Right lobe of liver (tissue), 6 donors: ENCODE measurements at regions not wholly inside any gene's neighbourhood (a gene's known extent, or its start where the extent isn't known, plus 50 kb on each side); places are given as distances from the start of the nearest gene placed in this dataset.

Experiments used
- ATAC-seq, 4 donors: fragments of 200-7000 bp; cut with Tn5 transposase; one replicate each; pipeline ENCODE4 v1.9.1; 2020; ENCODE audit warnings: mild to moderate bottlenecking in 4 of 4, moderate library complexity in 4 of 4
- DNase-seq, 3 donors: peaks; one replicate each; pipeline ENCODE4 v3.0.0-alpha.2; 2020
- H3K27ac ChIP-seq, 3 donors: fragments of 200-600 bp; one replicate each; pipeline ENCODE4 v1.8.0; 2022
- H3K27me3 ChIP-seq, 2 donors: fragments of 200-600 bp; one replicate each; pipeline ENCODE4 v1.8.0; 2022
- H3K36me3 ChIP-seq, 4 donors: fragments of 200-600 bp; sonication (generic) in 1 of 4; one replicate each; pipeline versions ENCODE4 v1.5.1 to v1.8.0; 2017 to 2022; ENCODE audit warnings: control low read depth in 1 of 4
- H3K4me1 ChIP-seq, 4 donors: fragments of 200-600 bp; sonication (generic) in 1 of 4; one replicate each; pipeline versions ENCODE4 v1.5.1 to v1.8.0; 2017 to 2022; ENCODE audit warnings: control low read depth in 1 of 4
- H3K4me3 ChIP-seq, 3 donors: fragments of 200-600 bp; one replicate each; pipeline ENCODE4 v1.8.0; 2022
- H3K9me3 ChIP-seq, 4 donors: fragments of 200-600 bp; sonication (generic) in 1 of 4; one replicate each; pipeline versions ENCODE4 v1.5.1 to v1.8.0; 2017 to 2022; ENCODE audit warnings: control low read depth in 1 of 4
- POLR2A ChIP-seq: fragments of 450-650 bp; IDR thresholded peaks from one replicate; pipeline ENCODE4 v1.6.1; 2017; ENCODE audit warnings: antibody characterized with exemption, mild to moderate bottlenecking
- WGBS: methylation state at CpG from one replicate; pipeline ENCODE4 v1.1.6; 2018; ENCODE audit warnings: low coverage, low lambda C conversion rate; ENCODE audit not compliant: insufficient coverage; ENCODE audit errors: missing lambda C conversion rate; 5-methylcytosine and 5-hydroxymethylcytosine counted together
- intact Hi-C, 2 donors: fragments of 100-400 bp; cut with DNase I; formaldehyde crosslinking; loops; one replicate each; pipeline versions ENCODE4 v1.11.2 to v1.14.1; 2022
- TF ChIP-seq, protein P1 (sequence below), 4 donors: fragments of 200-600 bp in 3 of 4; fragments of 450-650 bp in 1 of 4; IDR thresholded peaks; one replicate each; pipeline versions ENCODE4 v1.5.1 to v1.8.0; 2016 to 2022; ENCODE audit warnings: antibody characterized with exemption in 4 of 4, mild to moderate bottlenecking in 2 of 4
- donor health status: DM: no; HTN: yes; CAD: no.
- donor health status: DM: no; HTN: no; CAD: no.
- donor health status: DM: no; HTN: no; CAD: no.
- donor health status: DM: no; HTN: yes; CAD: no.
- donor health status: DM: no; HTN: yes; CAD: no.

DNA sequence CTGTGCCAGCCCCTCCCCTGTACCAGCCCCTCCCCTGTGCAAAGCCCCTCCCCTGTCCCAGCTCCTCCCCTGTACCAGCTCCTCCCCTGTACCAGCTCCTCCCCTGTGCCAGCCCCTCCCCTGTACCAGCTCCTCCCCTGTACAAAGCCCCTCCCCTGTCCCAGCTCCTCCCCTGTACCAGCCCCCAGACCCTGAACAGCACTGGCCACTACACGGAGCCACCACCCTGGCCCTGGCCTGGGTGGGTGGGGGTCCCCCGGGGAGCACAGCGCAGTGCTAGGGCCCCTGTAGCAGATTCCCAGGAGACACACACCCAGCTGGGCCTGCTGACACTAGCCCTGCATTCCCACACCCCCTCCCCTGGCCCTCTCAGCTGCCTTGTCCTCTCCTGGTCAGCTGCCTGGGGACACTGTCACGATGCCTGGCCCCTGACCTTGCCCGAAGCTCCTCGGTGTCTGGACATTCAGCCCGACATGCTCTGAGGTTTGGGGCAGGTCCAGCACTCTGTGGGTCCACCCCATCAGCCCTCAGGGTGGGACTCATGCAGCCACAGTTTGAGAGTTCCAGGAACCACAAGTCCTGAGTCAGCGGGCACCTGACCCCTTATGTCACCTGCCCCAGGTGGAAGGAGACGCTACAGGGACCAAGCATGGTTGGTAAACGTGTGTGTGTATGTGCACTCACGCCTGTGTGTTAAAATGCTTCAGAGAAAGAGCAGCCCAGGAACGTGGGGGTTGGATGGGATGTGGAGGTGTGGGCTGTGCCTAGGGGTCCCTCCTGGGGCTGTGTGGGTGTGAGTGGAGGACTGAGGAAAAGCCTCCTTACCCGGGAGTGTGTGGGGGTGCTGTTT lies 114.2 kb downstream of the METRNL start:
- Histone ChIP-seq H3K4me3 (no peak overlapping the region), H3K27me3 (no peaks in the 10 kb centered on the region), H3K4me1 (no peaks in the 10 kb centered on the region), H3K27ac (no peak overlapping the region), H3K36me3 (no peaks in the 10 kb centered on the region), H3K9me3 (no peaks in the 10 kb centered on the region)
- ATAC-seq (no peak), DNase-seq (peak in 2 of 3 donors; percentile 32 to 58)
- intact Hi-C loops, result no loop called here
- WGBS, result 54% methylated on average over 11 of the region's 13 CpGs
- TF ChIP-seq, protein P1, sequence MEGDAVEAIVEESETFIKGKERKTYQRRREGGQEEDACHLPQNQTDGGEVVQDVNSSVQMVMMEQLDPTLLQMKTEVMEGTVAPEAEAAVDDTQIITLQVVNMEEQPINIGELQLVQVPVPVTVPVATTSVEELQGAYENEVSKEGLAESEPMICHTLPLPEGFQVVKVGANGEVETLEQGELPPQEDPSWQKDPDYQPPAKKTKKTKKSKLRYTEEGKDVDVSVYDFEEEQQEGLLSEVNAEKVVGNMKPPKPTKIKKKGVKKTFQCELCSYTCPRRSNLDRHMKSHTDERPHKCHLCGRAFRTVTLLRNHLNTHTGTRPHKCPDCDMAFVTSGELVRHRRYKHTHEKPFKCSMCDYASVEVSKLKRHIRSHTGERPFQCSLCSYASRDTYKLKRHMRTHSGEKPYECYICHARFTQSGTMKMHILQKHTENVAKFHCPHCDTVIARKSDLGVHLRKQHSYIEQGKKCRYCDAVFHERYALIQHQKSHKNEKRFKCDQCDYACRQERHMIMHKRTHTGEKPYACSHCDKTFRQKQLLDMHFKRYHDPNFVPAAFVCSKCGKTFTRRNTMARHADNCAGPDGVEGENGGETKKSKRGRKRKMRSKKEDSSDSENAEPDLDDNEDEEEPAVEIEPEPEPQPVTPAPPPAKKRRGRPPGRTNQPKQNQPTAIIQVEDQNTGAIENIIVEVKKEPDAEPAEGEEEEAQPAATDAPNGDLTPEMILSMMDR (IDR thresholded peaks at IDR 0.05), result no peak
- no peak for TF ChIP-seq POLR2A

DNA sequence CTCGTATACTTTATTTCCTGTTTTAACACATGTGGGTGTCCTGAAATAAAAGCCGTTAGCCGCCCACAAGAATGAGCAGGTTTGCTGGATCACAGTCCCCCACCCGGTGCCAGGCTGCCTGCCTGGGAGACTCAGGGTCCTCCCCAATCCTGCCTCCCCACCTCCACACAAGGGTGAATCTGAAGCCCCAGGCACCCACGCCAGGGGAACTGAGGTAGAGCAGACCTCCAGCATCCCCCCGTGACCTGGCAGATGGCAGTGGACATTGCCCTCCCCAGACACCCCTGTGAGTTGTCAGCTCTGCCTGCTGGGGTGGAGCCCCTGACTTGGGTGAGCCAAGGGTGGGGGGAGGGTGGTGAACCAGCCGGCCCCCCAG lies 114.8 kb downstream of the METRNL start:
- intact Hi-C loops, result no loop called here
- no peak overlapping the region for H3K27ac ChIP-seq
- no peaks in the 10 kb centered on the region for H3K9me3 ChIP-seq
- ATAC-seq (no peak), DNase-seq (peak; percentile 16 to 45 (median 44))
- no peaks in the 10 kb centered on the region for H3K36me3 ChIP-seq
- no peak for TF ChIP-seq POLR2A
- TF ChIP-seq, protein P1 (IDR thresholded peaks at IDR 0.05), result no peak
- no peak overlapping the region for H3K4me3 ChIP-seq
- no CpG with 5 or more reads among the region's 7 CpGs for WGBS
- H3K4me1 ChIP-seq, result no peaks in the 10 kb centered on the region
- no peaks in the 10 kb centered on the region for H3K27me3 ChIP-seq

DNA sequence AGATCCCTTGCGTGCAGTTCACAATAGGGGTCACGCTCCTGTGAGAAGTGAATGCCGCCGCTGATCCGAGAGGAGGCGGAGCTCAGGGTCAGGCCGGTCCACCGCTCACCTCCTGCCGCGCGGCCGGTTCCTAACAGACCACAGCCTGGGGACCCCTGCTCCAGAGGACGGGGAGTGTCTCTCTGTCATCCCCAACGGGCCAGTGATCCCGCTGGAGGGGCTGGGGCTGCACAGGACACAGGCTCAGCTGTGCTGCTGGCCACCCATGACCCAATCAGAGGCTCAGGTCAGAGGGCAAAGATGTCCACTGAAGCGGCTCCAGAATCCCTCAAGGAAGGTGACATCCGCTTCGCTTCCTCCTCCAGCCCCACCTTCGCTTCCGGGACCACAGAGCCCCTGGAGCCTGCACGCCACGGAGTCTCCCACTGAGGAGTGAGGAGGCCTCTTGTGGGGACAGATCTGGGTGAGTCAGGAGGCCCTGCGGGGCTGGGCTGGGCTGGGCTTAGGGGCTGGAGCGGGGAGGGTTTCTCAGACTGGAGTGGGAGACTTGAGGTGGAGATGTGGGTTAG lies 115.4 kb downstream of the METRNL start:
- no peak overlapping the region for H3K27ac ChIP-seq
- WGBS, result 85% methylated on average over 4 of the region's 24 CpGs
- H3K36me3 ChIP-seq, result no peaks in the 10 kb centered on the region
- no peaks in the 10 kb centered on the region for H3K9me3 ChIP-seq
- DNase-seq (peak in 2 of 3 donors; percentile 17 to 48), ATAC-seq (no peak)
- H3K4me1 ChIP-seq, result no peaks in the 10 kb centered on the region
- intact Hi-C loops, result no loop called here
- no peak overlapping the region for H3K4me3 ChIP-seq
- TF ChIP-seq, protein P1 (IDR thresholded peaks at IDR 0.05), result no peak
- no peak for TF ChIP-seq POLR2A
- no peaks in the 10 kb centered on the region for H3K27me3 ChIP-seq

DNA sequence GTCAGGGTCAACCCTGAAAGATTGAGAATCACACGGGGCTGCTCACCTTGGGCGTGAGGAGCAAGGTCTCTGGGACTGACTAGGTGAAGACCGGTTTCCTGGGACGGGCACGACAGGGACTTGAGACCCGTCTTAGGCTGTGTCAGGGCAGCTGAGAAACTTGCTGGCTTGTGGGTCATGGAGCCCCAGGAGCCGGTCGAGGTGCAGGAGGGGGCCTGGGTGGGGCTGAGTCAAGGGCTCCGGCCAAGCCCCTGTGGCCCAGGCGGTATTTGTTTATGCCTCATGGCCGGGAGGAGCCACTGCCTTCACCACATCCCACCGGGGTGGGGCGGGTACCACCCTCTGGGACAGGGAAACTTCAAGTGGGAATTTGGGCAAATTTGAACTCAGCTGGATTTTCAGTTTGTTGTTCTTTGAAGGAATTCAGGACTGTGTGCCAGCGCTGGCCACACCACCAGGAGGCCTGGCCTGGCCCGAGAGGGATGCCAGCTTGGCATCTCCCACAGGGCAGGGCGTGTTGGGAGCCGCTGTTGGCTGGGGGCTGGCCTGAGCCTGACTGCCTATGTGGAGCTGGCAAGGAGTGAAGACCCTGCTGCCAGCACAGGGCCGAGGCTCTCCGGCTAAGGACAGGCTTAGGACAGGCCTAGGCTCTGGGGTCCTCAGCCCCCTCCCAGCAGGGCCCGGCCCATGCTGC lies 116.1 kb downstream of the METRNL start:
- TF ChIP-seq, protein P1 (IDR thresholded peaks at IDR 0.05), result no peak
- ATAC-seq (peak in 2 of 4 donors; percentile 3 to 10), DNase-seq (peak in 1 of 3 donors; percentile 19)
- Histone ChIP-seq H3K27ac (no peak overlapping the region), H3K9me3 (no peaks in the 10 kb centered on the region), H3K27me3 (no peaks in the 10 kb centered on the region), H3K4me1 (no peaks in the 10 kb centered on the region), H3K36me3 (no peaks in the 10 kb centered on the region), H3K4me3 (no peak overlapping the region)
- intact Hi-C loops, result no loop called here
- WGBS, result 47% methylated on average over 2 of the region's 20 CpGs
